ENCODE measurements at regions not wholly inside any gene's neighbourhood (a gene's known extent, or its start where the extent isn't known, plus 50 kb on each side); places are given as distances from the start of the nearest gene placed in this dataset.
"Not testable (repeated sequence)": the region's sequence is repeated elsewhere in the genome, so short reads cannot be mapped to it uniquely, and the experiment has no call there.

DNA sequence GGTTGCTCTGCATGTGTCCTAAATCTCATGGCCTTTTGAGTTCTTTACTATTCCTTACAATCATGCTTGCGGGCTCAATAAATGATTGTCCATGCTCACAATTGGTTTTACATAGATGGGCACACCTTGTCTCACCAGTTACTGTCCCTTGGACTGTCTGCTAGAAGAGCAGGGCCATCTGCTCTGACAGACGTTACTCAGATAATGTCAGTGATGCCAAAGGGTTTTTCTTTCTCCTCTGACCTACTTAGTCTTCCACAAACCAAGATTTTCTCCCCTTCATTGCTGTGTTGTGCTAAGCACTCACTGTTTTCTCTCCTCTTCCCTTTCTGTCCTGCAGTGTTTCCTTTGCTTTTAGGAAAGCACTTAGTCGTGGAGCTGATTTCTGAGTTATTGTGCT, 562.3 kb downstream of the KIF4B start:
- ATAC-seq (no peak), DNase-seq (ENCODE audit: low read depth, low spot score) (no peak)
- Histone ChIP-seq H3K9me2 (ENCODE audit: insufficient read depth) (no peaks in the 10 kb centered on the region), H4K20me1 (ENCODE audit: insufficient read depth) (no peaks in the 10 kb centered on the region), H2AFZ (ENCODE audit: low read depth, low read length, poor library complexity, severe bottlenecking) (no peak overlapping the region), H3K4me2 (ENCODE audit: low read length) (no peak overlapping the region), H3K27me3 (ENCODE audit: insufficient read depth, low read length) (no peaks in the 10 kb centered on the region), H3K4me1 (ENCODE audit: control insufficient read depth in 1 of 2, insufficient read depth in 2 of 2, low read length in 2 of 2) (no peaks in the 10 kb centered on the region), H3K9ac (ENCODE audit: low read length) (no peak overlapping the region), H3K79me2 (ENCODE audit: insufficient read depth, low read length) (no peaks in the 10 kb centered on the region), H3K27ac (ENCODE audit: low read depth, low read length) (no peak overlapping the region), H3K4me3 (replicated peaks in 1 of 2; ENCODE audit: low read depth in 1 of 2, low read length in 2 of 2) (no peak overlapping the region), H3K9me3 (ENCODE audit: control insufficient read depth in 1 of 2, insufficient read depth in 1 of 2, low read depth in 1 of 2, low read length in 2 of 2) (peaks cover 0 to 4% of the 10 kb centered on the region in 2 experiments; a peak in 2 of 4 replicates), H3K36me3 (ENCODE audit: control insufficient read depth in 1 of 2, insufficient read depth in 2 of 2, low read length in 2 of 2) (no peaks in the 10 kb centered on the region)
- BruUV-seq (replicated peaks), result no TSS peak
- POLR2A ChIA-PET, result no interaction called here
- intact Hi-C loops (cut with micrococcal nuclease), result no loop called here
- TF ChIP-seq FOSL1 (IDR thresholded peaks at IDR 0.05; ENCODE audit: low read depth), result no peak
- TF ChIP-seq SRF (IDR thresholded peaks at IDR 0.05; ENCODE audit: low read depth), result no peak
- TF ChIP-seq CBX3 (IDR thresholded peaks at IDR 0.05; ENCODE audit: low read depth), result no peak
- TF ChIP-seq, protein P1, sequence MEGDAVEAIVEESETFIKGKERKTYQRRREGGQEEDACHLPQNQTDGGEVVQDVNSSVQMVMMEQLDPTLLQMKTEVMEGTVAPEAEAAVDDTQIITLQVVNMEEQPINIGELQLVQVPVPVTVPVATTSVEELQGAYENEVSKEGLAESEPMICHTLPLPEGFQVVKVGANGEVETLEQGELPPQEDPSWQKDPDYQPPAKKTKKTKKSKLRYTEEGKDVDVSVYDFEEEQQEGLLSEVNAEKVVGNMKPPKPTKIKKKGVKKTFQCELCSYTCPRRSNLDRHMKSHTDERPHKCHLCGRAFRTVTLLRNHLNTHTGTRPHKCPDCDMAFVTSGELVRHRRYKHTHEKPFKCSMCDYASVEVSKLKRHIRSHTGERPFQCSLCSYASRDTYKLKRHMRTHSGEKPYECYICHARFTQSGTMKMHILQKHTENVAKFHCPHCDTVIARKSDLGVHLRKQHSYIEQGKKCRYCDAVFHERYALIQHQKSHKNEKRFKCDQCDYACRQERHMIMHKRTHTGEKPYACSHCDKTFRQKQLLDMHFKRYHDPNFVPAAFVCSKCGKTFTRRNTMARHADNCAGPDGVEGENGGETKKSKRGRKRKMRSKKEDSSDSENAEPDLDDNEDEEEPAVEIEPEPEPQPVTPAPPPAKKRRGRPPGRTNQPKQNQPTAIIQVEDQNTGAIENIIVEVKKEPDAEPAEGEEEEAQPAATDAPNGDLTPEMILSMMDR (IDR thresholded peaks at IDR 0.05 in 2 of 3, conservative IDR thresholded peaks at IDR 0.05 in 1 of 3; ENCODE audit: borderline replicate concordance in 1 of 3, insufficient read depth in 1 of 3, low read depth in 2 of 3, low read length in 2 of 3), result no peak
- no peak for TF ChIP-seq EZH2 (IDR thresholded peaks at IDR 0.05)
- no peak for TF ChIP-seq SIN3A (IDR thresholded peaks at IDR 0.05; ENCODE audit: low read depth)
- TF ChIP-seq, protein P2, sequence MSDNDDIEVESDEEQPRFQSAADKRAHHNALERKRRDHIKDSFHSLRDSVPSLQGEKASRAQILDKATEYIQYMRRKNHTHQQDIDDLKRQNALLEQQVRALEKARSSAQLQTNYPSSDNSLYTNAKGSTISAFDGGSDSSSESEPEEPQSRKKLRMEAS (IDR thresholded peaks at IDR 0.05), result no peak
- TF ChIP-seq EGR1 (IDR thresholded peaks at IDR 0.05; ENCODE audit: low read depth), result no peak
- RAD21 ChIA-PET (ENCODE audit: low non-redundant PET in 1 of 2, low total read pairs in 2 of 2, uncharacterized antibody in 2 of 2, unreplicated experiment in 2 of 2), result no interaction called here
- CTCF ChIA-PET, result no interaction called here

DNA sequence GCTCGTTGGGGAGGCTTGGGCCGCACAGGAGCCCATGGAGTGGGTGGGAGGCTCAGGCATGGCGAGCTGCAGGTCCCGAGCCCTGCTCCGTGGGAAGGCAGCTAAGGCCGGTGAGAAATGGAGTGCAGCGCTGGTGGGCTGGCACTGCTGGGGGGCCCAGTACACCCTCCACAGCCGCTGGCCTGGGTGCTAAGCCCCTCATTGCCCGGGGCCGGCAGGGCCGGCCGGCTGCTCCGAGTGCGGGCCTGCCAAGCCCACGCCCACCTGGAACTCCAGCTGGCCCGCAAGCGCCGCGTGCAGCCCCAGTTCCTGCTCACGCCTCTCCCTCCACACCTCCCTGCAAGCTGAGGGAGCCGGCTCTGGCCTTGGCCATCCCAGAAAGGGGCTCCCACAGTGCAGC, 573.3 kb downstream of the KIF4B start:
- DNase-seq (ENCODE audit: low read depth, low spot score); H3K79me2 ChIP-seq (ENCODE audit: insufficient read depth, low read length); H3K4me1 ChIP-seq (ENCODE audit: control insufficient read depth in 1 of 2, insufficient read depth in 2 of 2, low read length in 2 of 2); CTCF ChIA-PET; H3K9ac ChIP-seq (ENCODE audit: low read length); H3K36me3 ChIP-seq (ENCODE audit: control insufficient read depth in 1 of 2, insufficient read depth in 2 of 2, low read length in 2 of 2); BruUV-seq (replicated peaks); H4K20me1 ChIP-seq (ENCODE audit: insufficient read depth); RAD21 ChIA-PET (ENCODE audit: low non-redundant PET in 1 of 2, low total read pairs in 2 of 2, uncharacterized antibody in 2 of 2, unreplicated experiment in 2 of 2); H3K27ac ChIP-seq (ENCODE audit: low read depth, low read length); ATAC-seq; H3K4me2 ChIP-seq (ENCODE audit: low read length); H3K27me3 ChIP-seq (ENCODE audit: insufficient read depth, low read length); H3K9me2 ChIP-seq (ENCODE audit: insufficient read depth); intact Hi-C loops (cut with micrococcal nuclease); H3K9me3 ChIP-seq (ENCODE audit: control insufficient read depth in 1 of 2, insufficient read depth in 1 of 2, low read depth in 1 of 2, low read length in 2 of 2); H3K4me3 ChIP-seq (replicated peaks in 1 of 2; ENCODE audit: low read depth in 1 of 2, low read length in 2 of 2); POLR2A ChIA-PET; H2AFZ ChIP-seq (ENCODE audit: low read depth, low read length, poor library complexity, severe bottlenecking): not testable (repeated sequence)
